WTC11 (cell line): ENCODE measurements at regions not wholly inside any gene's neighbourhood (a gene's known extent, or its start where the extent isn't known, plus 50 kb on each side); places are given as distances from the start of the nearest gene placed in this dataset.

Experiments
- ATAC-seq: fragments of 200-7000 bp; cut with Tn5 transposase; 2 replicates; pipeline ENCODE4 v1.10.0; 2021; ENCODE audit warnings: mild to moderate bottlenecking, moderate library complexity
- CTCF ChIA-PET: fragments of 300-600 bp; sonication (Branson Sonifier 250); formaldehyde crosslinking; loops from one replicate; lab custom pipeline; 2021; ENCODE audit warnings: antibody characterized with exemption; lab: Charles Lee
- POLR2A ChIA-PET: fragments of 350-600 bp; sonication (Branson Sonifier 250); formaldehyde crosslinking; loops from one replicate; lab custom pipeline; 2021; ENCODE audit warnings: antibody characterized with exemption; lab: Charles Lee
- DNase-seq: peaks from one replicate; pipeline ENCODE4 v3.0.0; 2021; ENCODE audit warnings: low spot score
- H3K27ac Mint-ChIP-seq: 2 replicates; pipeline ENCODE4 v1.8.0; 2021; ENCODE audit warnings: mixed read lengths
- H3K27me3 Mint-ChIP-seq: 2 replicates; pipeline ENCODE4 v1.8.0; 2021; ENCODE audit warnings: low read depth, mild to moderate bottlenecking, moderate library complexity, mixed read lengths
- H3K36me3 Mint-ChIP-seq: 2 replicates; pipeline ENCODE4 v1.8.0; 2021; ENCODE audit warnings: mixed read lengths
- H3K4me1 Mint-ChIP-seq: 2 replicates; pipeline ENCODE4 v1.8.0; 2022; ENCODE audit warnings: mixed read lengths
- H3K4me3 Mint-ChIP-seq: 2 replicates; pipeline ENCODE4 v1.8.0; 2021; ENCODE audit warnings: mild to moderate bottlenecking, moderate library complexity, mixed read lengths
- H3K9me3 Mint-ChIP-seq: 2 replicates; pipeline ENCODE4 v1.8.0; 2021; ENCODE audit warnings: mixed read lengths
- AFF4 ChIP-seq: sonication (generic); formaldehyde crosslinking; IDR thresholded peaks from 2 replicates; pipeline ENCODE4 v1.8.1; 2023; ENCODE audit warnings: mild to moderate bottlenecking, missing genetic modification reagents, borderline replicate concordance
- ATF1 ChIP-seq: sonication (generic); formaldehyde crosslinking; IDR thresholded peaks from 2 replicates; pipeline ENCODE4 v1.8.1; 2023; ENCODE audit warnings: mild to moderate bottlenecking, moderate library complexity, missing genetic modification reagents
- CREM ChIP-seq: sonication (generic); formaldehyde crosslinking; IDR thresholded peaks from 2 replicates; pipeline ENCODE4 v1.8.1; 2022; ENCODE audit warnings: mild to moderate bottlenecking, missing genetic modification reagents, moderate library complexity
- CTCF ChIP-seq: fragments of 200-600 bp; IDR thresholded peaks from 2 replicates; pipeline ENCODE4 v1.8.0; 2022; ENCODE audit warnings: antibody characterized with exemption
- E2F5 ChIP-seq: sonication (generic); formaldehyde crosslinking; IDR thresholded peaks from 2 replicates; pipeline ENCODE4 v1.8.1; 2022; ENCODE audit warnings: mild to moderate bottlenecking, moderate library complexity, missing genetic modification reagents
- ESRRA ChIP-seq: sonication (generic); formaldehyde crosslinking; IDR thresholded peaks from 2 replicates; pipeline ENCODE4 v1.8.1; 2022; ENCODE audit warnings: mild to moderate bottlenecking, missing genetic modification reagents, borderline replicate concordance
- ETV6 ChIP-seq: sonication (generic); formaldehyde crosslinking; IDR thresholded peaks from 2 replicates; pipeline ENCODE4 v1.8.1; 2022; ENCODE audit warnings: mild to moderate bottlenecking, missing genetic modification reagents
- GABPB1 ChIP-seq: sonication (generic); formaldehyde crosslinking; IDR thresholded peaks from 2 replicates; pipeline ENCODE4 v1.8.1; 2023; ENCODE audit warnings: mild to moderate bottlenecking, missing genetic modification reagents
- IRF1 ChIP-seq: sonication (generic); formaldehyde crosslinking; IDR thresholded peaks from 2 replicates; pipeline ENCODE4 v1.8.0; 2023; ENCODE audit warnings: missing genetic modification reagents
- JUN ChIP-seq: sonication (generic); formaldehyde crosslinking; IDR thresholded peaks from 2 replicates; pipeline ENCODE4 v1.8.0; 2023; ENCODE audit warnings: mild to moderate bottlenecking, missing genetic modification reagents
- KAT7 ChIP-seq: sonication (generic); formaldehyde crosslinking; IDR thresholded peaks from 2 replicates; pipeline ENCODE4 v1.8.1; 2023; ENCODE audit warnings: missing genetic modification reagents, mild to moderate bottlenecking, borderline replicate concordance
- NR3C1 ChIP-seq: sonication (generic); formaldehyde crosslinking; conservative IDR thresholded peaks from 2 replicates; pipeline ENCODE4 v1.8.1; 2023; ENCODE audit warnings: low read depth, mild to moderate bottlenecking, missing genetic modification reagents
- OVOL2 ChIP-seq: fragments of 250-450 bp; sonication (Bioruptor Pico); IDR thresholded peaks from 2 replicates; pipeline ENCODE4 v1.9.0; 2021; ENCODE audit warnings: mild to moderate bottlenecking, borderline replicate concordance
- SMAD3 ChIP-seq: sonication (generic); formaldehyde crosslinking; IDR thresholded peaks from 2 replicates; pipeline ENCODE4 v1.8.0; 2022; ENCODE audit warnings: missing genetic modification reagents, mild to moderate bottlenecking, borderline replicate concordance
- STAT6 ChIP-seq: sonication (generic); formaldehyde crosslinking; conservative IDR thresholded peaks from 2 replicates; pipeline ENCODE4 v1.8.1; 2023; ENCODE audit warnings: mild to moderate bottlenecking, low read depth, missing genetic modification reagents, moderate library complexity
- USF1 ChIP-seq: sonication (generic); formaldehyde crosslinking; IDR thresholded peaks from 2 replicates; pipeline ENCODE4 v1.8.0; 2022; ENCODE audit warnings: mild to moderate bottlenecking, missing genetic modification reagents
- ZNF532 ChIP-seq: fragments of 250-450 bp; sonication (Bioruptor Pico); IDR thresholded peaks from 2 replicates; pipeline ENCODE4 v1.9.0; 2021; ENCODE audit warnings: mild to moderate bottlenecking, borderline replicate concordance

GRCh38 chr4:14184265-14184664, 556.7 kb upstream of the BOD1L1 start (continued):
- TF ChIP-seq IRF1 (CRISPR knock-in tag) (no peak), ZNF532 (CRISPR knock-in tag) (no peak), KAT7 (CRISPR knock-in tag) (no peak), JUN (CRISPR knock-in tag) (no peak), SMAD3 (no peak)

- no peaks in the 10 kb centered on the region; the same call in 1 of the 2 replicates for H3K27me3 Mint-ChIP-seq
- no peaks in the 10 kb centered on the region for H3K9me3 Mint-ChIP-seq
- no peak for TF ChIP-seq E2F5 (CRISPR knock-in tag)
- TF ChIP-seq OVOL2 (CRISPR knock-in tag): no peak
- TF ChIP-seq AFF4 (CRISPR knock-in tag): no peak
- no peak for TF ChIP-seq USF1 (CRISPR knock-in tag)
- no peak for TF ChIP-seq GABPB1 (CRISPR knock-in tag)
- no peak for TF ChIP-seq ETV6 (CRISPR knock-in tag)
- no peak for TF ChIP-seq CREM (CRISPR knock-in tag)
- no peaks in the 10 kb centered on the region for H3K36me3 Mint-ChIP-seq
- H3K4me1 Mint-ChIP-seq: peaks cover 43% of the 10 kb centered on the region
- no peak overlapping the region for H3K27ac Mint-ChIP-seq
- no peak overlapping the region for H3K4me3 Mint-ChIP-seq
- ChIA-PET CTCF (no interaction called here), POLR2A (no interaction called here)
- DNase-seq (no peak), ATAC-seq (no peak)
Measured at GRCh38 chr4:14184767-14185166, 557.2 kb upstream of the BOD1L1 start.

GRCh38 chr4:14188214-14188613, 560.7 kb upstream of the BOD1L1 start:
- Mint-ChIP-seq H3K4me3 (no peak overlapping the region), H3K36me3 (no peaks in the 10 kb centered on the region), H3K9me3 (peaks cover 7% of the 10 kb centered on the region), H3K4me1 (peaks cover 16% of the 10 kb centered on the region), H3K27ac (no peak overlapping the region), H3K27me3 (no peaks in the 10 kb centered on the region)
- CTCF ChIA-PET: no interaction called here
- POLR2A ChIA-PET: interaction anchor here (0.5 kb wide), 1 partner anchor 26 kb away, joined by 3 read pairs; no protein-coding TSS in a partner anchor
- DNase-seq: no peak
- no peak for ATAC-seq
- TF ChIP-seq NR3C1 (CRISPR knock-in tag) (no peak), CTCF (no peak), STAT6 (no peak), ESRRA (CRISPR knock-in tag) (no peak), ATF1 (no peak)
